NCI-H2196 (cell line): ENCODE measurements at regions not wholly inside any gene's neighbourhood (a gene's known extent, or its start where the extent isn't known, plus 50 kb on each side); places are given as distances from the start of the nearest gene placed in this dataset.
A peak's percentile ranks its signal among the peaks of the same experiment; 100 is the strongest.

Experiments used
- DNase-seq: peaks from one replicate; lab custom pipeline; 2025; ENCODE audit not compliant: unreplicated experiment; lab: John Stamatoyannopoulos, UW

GRCh38 chr11:27194976-27195375 is 154.4 kb downstream of the BBOX1 start:
- no peak for DNase-seq

DNA sequence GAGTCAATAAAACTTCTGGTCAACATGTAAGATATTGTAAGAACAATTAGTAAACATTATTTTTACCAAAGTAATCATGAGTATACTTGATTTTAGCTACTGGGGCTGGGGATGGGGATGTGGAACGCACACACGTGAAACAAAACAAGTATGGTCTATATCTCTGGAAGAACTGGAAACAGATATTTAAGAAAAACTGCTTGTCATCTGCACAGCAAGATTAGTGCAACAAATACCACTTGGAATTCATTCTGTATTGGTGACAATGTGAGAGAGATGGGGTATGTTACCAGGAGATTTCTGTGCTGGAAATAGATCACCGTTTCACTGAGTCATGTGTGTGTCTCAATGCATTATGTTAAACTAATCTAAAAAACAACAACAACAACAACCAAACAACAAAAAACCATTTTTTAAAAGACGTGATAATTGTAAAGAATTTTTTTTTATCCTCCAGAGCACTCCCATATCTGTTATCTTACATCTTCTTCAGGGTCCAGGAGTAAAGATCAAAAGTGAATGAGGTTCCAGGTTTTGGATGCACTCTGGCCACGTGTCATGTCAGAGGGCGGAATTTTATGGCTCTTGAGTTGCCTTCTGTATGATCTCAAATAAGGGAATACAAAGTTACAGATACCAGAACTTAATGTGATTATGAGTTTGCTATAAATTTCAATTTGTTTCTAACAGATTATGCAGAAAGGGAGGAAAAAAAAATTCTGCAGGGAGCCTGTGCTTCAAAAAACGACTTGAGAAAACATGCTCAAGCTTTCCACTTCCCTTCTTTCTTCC is 153.0 kb downstream of the BBOX1 start:
- no peak for DNase-seq

DNA sequence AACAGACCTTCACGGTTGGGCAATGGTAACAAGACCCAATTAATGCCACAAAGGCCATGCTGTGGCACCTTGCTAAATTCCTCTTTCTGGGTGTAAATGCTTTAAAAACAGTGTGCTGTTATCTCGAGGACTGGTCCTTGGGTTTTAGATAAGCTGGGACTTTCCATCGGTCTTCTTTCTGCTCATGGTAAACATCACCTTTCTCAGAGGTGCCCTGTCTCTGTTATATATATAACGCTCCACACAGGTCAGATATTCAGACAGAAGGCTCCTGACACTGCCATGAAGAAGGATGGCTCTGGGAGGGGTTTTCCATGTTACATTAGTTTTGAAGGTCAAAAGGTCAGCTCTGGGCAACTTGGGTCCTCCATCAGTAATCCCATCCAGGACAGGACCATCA is 151.6 kb downstream of the BBOX1 start:
- no peak for DNase-seq

DNA sequence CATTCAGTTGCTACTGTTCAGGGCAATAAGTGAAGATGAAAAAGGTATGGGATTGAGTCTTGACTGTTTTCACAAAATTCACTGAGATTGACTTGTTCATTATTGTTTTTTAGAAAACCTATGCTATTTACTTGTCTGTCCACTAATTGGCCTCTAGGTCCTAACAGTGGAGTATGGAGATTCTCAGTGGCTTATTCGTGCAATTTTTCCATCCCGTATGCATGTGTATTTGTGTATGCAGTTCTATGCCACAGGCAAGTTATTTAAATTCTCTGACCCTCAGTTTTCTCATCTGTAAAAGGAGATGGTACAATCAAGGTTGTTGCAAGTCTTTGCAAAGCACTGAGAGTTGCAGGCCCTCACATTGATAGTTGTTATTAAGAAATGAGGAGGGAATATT is 151.0 kb downstream of the BBOX1 start:
- DNase-seq = no peak

DNA sequence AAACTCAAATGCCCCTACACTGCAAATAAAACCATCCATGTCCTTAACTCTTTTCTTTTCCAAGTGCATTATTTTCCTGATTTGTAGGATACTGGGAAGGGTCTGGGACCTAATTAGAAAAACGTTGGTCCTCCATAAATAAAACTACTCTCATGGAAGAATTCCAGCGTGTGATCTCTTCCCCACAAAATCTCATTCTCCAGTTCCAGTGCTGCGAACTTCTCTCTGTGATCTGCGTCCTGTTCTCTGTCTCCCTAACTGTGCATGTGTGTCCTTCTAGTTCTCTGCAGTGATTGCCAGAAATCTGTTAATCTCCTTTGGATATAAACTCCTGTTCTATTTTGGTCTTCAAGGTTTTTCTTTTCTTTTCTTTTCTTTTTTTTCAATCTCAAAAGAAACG is 148.1 kb downstream of the BBOX1 start:
- DNase-seq = no peak

DNA sequence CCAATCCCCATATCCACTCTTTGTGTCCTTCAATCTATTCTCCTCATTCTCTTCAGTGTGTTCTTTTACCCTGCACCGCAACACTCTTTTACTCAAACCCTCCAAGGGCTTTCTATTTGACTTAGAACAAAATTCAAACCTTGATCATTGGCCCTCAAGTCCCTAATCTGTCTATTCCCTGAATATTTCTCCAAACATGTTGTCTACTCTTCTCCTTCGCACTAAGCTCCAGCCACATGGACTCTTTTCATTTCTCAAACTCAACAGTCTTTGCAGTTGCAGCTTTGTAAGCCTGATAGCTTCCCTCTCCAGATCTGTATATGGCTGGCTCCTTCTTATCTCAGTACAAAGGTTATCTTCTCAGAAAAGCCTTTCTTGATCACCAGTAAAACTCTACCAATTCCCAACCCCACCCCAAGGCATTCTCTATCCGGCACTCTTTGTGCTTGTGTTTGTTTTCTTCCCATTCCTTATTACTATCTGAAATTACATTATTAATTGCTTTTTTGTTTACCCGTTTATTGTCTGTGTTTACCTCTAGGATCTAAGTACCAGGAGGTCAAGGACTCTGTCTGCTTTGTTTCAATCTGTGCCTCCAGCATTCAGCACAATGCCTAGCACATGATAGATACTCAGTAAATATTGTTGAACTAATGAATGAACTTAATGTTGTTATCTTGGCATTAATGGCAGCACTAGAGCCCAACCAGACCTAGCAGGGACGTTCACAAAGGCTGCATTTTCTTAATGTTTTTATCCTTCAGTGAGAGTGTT is 147.4 kb downstream of the BBOX1 start:
- DNase-seq = no peak

GRCh38 chr11:27187075-27187847 is 146.6 kb downstream of the BBOX1 start:
- DNase-seq = no peak

GRCh38 chr11:27186580-27186979 is 146.0 kb downstream of the BBOX1 start:
- DNase-seq = no peak

DNA sequence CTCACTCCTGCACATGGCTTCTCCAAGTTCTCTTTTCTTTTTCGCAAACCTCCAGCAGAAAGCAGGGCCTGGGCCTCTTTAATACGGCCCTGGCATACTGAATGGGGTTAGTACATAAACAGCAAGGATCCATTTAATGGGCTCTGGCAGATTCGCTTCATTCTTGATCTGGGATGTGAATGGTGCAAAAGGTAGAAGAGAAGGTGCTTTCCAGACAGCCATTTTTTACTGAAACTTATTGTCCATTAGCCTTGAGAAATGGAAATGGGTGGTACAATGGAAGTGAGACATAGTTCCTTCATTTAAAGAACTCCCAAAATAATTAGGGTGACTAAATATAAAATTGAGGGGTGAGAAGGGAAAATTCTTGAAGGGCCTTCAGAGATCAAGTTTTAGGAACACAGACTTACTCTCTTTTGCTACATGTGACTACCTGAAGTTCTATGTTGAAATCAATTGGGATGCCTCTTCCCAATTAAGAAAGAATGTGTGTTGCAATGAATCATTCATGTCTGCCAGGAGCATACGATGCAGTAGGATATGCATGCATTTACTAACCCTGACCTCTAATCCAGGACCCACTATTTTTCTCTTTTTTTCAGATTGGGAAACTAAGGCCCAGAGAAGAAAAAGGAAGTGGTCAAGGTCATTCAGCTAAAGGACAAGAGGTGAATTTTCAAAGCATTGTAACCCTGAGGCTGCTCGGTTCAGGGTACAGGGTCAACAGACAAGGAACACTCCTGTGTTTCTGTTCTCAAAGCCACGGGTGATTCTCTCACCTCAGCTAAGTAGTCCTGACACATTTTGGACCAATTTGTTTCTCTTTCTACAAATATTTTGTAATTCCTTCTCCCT is 144.1 kb downstream of the BBOX1 start:
- no peak for DNase-seq

- DNase-seq = peak; percentile 72
These were observed 143.2 kb downstream of the BBOX1 start for GRCh38 chr11:27183672-27184457.

GRCh38 chr11:27179334-27179733 is 138.7 kb downstream of the BBOX1 start:
- no peak for DNase-seq

GRCh38 chr11:27178859-27179258 is 138.2 kb downstream of the BBOX1 start:
- DNase-seq = no peak
